Calu3 (cell line): ENCODE measurements at regions not wholly inside any gene's neighbourhood (a gene's known extent, or its start where the extent isn't known, plus 50 kb on each side); places are given as distances from the start of the nearest gene placed in this dataset.

Experiments used
- BruUV-seq: library from RNA; stranded (reverse); fragments of 400-500 nt; replicated peaks from 2 replicates; lab custom pipeline; 2021; lab: Mats Ljungman, UMichigan
- CTCF ChIA-PET: fragments of 300-600 bp; sonication (Branson Sonifier 250); formaldehyde crosslinking; loops from one replicate; lab custom pipeline; 2022; ENCODE audit warnings: antibody characterized with exemption; lab: Charles Lee
- DNase-seq: peaks from one replicate; pipeline ENCODE4 v3.0.0; 2022
- H3K27ac Mint-ChIP-seq: one replicate; pipeline ENCODE4 v1.8.0; 2022; ENCODE audit warnings: mixed read lengths; ENCODE audit not compliant: unreplicated experiment
- H3K27me3 Mint-ChIP-seq: one replicate; pipeline ENCODE4 v1.8.0; 2022; ENCODE audit warnings: mixed read lengths; ENCODE audit not compliant: unreplicated experiment
- H3K36me3 Mint-ChIP-seq: one replicate; pipeline ENCODE4 v1.8.0; 2022; ENCODE audit warnings: mild to moderate bottlenecking, moderate library complexity, mixed read lengths; ENCODE audit not compliant: insufficient read depth, unreplicated experiment
- H3K4me1 Mint-ChIP-seq: one replicate; pipeline ENCODE4 v1.8.0; 2022; ENCODE audit warnings: mild to moderate bottlenecking, low read depth, mixed read lengths; ENCODE audit not compliant: unreplicated experiment
- H3K4me3 Mint-ChIP-seq: one replicate; pipeline ENCODE4 v1.8.0; 2022; ENCODE audit warnings: mild to moderate bottlenecking, low read depth, moderate library complexity, mixed read lengths; ENCODE audit not compliant: unreplicated experiment
- H3K9me3 Mint-ChIP-seq: one replicate; pipeline ENCODE4 v1.8.0; 2022; ENCODE audit warnings: low read depth, mixed read lengths; ENCODE audit not compliant: unreplicated experiment
- CTCF ChIP-seq: fragments of 200-600 bp; IDR thresholded peaks from one replicate; pipeline ENCODE4 v1.8.0; 2022; ENCODE audit warnings: antibody characterized with exemption; ENCODE audit not compliant: unreplicated experiment
- intact Hi-C: fragments of 100-400 bp; cut with micrococcal nuclease; formaldehyde crosslinking; loops from one replicate; pipeline ENCODE4 v1.10.0; 2022; ENCODE audit not compliant: unreplicated experiment

DNA sequence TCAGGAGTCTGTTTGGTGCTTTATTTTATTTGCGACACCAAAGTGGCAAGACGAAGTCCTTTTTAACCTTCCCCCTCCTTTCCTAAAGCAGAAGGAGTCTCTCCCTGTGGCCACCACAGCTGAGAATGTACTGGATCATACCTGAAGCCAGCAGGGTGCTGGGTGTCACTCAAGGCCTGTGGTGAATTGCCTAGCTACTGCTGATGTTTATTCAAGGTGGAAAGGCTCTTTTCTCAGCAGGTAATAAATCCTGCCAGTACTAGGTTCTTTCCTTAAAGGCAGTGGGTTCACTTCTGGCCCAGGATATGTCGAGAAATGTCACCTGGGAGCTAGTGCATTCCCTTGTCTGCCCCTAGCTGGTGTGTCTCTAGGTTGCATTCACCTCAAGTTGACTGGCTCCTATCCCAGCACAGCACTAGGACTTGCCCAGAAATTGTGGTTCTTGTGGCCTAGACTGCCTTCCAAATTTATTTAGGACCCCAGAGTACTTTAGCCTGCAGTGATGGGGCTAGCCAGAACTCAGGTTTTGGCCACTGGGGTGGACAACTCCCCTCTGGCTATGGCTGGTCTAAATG is 60.8 kb upstream of the FAM3C start:
- Mint-ChIP-seq H3K27me3 (no peaks in the 10 kb centered on the region), H3K36me3 (no peaks in the 10 kb centered on the region), H3K9me3 (no peaks in the 10 kb centered on the region), H3K4me3 (no peak overlapping the region), H3K27ac (no peak overlapping the region), H3K4me1 (no peaks in the 10 kb centered on the region)
- BruUV-seq: no TSS peak
- TF ChIP-seq CTCF: no peak
- CTCF ChIA-PET: no interaction called here
- DNase-seq: no peak
- intact Hi-C loops: no loop called here

DNA sequence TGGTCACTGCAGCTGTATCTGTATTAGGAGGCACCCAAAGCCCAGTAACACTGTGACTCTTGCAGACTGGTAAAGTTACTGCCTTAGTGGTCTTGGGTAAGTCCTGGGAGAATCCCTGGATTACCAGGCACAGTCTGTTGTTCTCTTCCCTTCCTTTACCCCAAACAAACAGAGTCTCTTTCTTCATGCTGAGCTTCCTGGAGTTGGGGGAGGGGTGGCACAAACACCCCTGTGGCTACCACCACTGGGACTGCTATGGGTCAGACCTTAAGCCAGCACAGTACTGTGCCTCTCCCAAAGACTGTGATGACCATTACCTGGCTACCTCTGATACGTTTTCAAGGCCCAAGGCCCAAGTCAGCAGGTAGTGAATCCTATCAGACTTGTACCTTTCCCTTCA is 59.9 kb upstream of the FAM3C start:
- no TSS peak for BruUV-seq
- no peak overlapping the region for H3K4me3 Mint-ChIP-seq
- intact Hi-C loops: no loop called here
- no peak overlapping the region for H3K27ac Mint-ChIP-seq
- CTCF ChIA-PET: no interaction called here
- H3K9me3 Mint-ChIP-seq: no peaks in the 10 kb centered on the region
- DNase-seq: no peak
- TF ChIP-seq CTCF: no peak
- no peaks in the 10 kb centered on the region for H3K4me1 Mint-ChIP-seq
- H3K36me3 Mint-ChIP-seq: no peaks in the 10 kb centered on the region
- H3K27me3 Mint-ChIP-seq: no peaks in the 10 kb centered on the region

DNA sequence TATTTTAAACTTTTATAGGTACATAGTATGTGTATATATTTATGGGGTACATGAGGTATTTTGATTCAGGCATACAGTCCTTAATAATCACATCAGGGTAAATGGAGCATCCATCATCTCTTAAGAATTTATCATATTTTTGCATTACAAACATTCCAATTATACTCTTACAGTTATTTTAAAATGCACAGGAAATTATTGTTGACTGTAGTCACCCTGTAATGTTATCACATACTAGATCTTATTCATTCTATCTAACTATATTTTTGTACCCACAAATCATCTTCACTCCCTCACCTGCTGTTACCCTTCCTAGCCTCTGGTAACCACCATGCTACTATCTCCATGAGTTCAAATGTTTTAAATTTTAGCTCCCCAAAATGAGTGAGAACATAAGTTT is 56.3 kb upstream of the FAM3C start:
- BruUV-seq: no TSS peak
- CTCF ChIA-PET: no interaction called here
- TF ChIP-seq CTCF: no peak
- H3K9me3 Mint-ChIP-seq: no peaks in the 10 kb centered on the region
- no peak overlapping the region for H3K27ac Mint-ChIP-seq
- no peak overlapping the region for H3K4me3 Mint-ChIP-seq
- H3K4me1 Mint-ChIP-seq: no peaks in the 10 kb centered on the region
- H3K27me3 Mint-ChIP-seq: no peaks in the 10 kb centered on the region
- DNase-seq: no peak
- intact Hi-C loops: no loop called here
- no peaks in the 10 kb centered on the region for H3K36me3 Mint-ChIP-seq

- Mint-ChIP-seq H3K36me3 (no peaks in the 10 kb centered on the region), H3K27ac (no peak overlapping the region), H3K9me3 (no peaks in the 10 kb centered on the region), H3K4me3 (no peak overlapping the region), H3K4me1 (no peaks in the 10 kb centered on the region), H3K27me3 (no peaks in the 10 kb centered on the region)
- TF ChIP-seq CTCF: no peak
- no TSS peak for BruUV-seq
- intact Hi-C loops: no loop called here
- DNase-seq: no peak
- CTCF ChIA-PET: no interaction called here
Measured at GRCh38 chr7:121451367-121452094, 55.4 kb upstream of the FAM3C start.
